Upper lobe of left lung (tissue), 6 donors: ENCODE measurements at regions not wholly inside any gene's neighbourhood (a gene's known extent, or its start where the extent isn't known, plus 50 kb on each side); places are given as distances from the start of the nearest gene placed in this dataset.

ENCODE experiments used
- ATAC-seq, 2 donors: fragments of 200-7000 bp; cut with Tn5 transposase; one replicate each; pipeline ENCODE4 v1.9.1; 2022; ENCODE audit warnings: mild to moderate bottlenecking in 2 of 2, moderate library complexity in 2 of 2; ENCODE audit not compliant: low FRiP score in 2 of 2
- DNase-seq, 2 donors: peaks; one replicate each; pipeline ENCODE4 v3.0.0-alpha.2; 2019 to 2020
- H3K27ac ChIP-seq, 4 donors: fragments of 200-600 bp; sonication (generic); one replicate each; pipeline ENCODE4 v1.5.1; 2016 to 2019
- H3K27me3 ChIP-seq, 4 donors: fragments of 200-600 bp; sonication (generic); one replicate each; pipeline ENCODE4 v1.5.1; 2017 to 2019
- H3K36me3 ChIP-seq, 4 donors: fragments of 200-600 bp; sonication (generic); one replicate each; pipeline ENCODE4 v1.5.1; 2016 to 2019
- H3K4me1 ChIP-seq, 4 donors: fragments of 200-600 bp; sonication (generic); one replicate each; pipeline ENCODE4 v1.5.1; 2018 to 2019
- H3K4me3 ChIP-seq, 4 donors: fragments of 200-600 bp; sonication (generic); one replicate each; pipeline ENCODE4 v1.5.1; 2017 to 2019; ENCODE audit warnings: mild to moderate bottlenecking in 2 of 4, moderate library complexity in 1 of 4
- H3K9me3 ChIP-seq, 4 donors: fragments of 200-600 bp; sonication (generic); one replicate each; pipeline ENCODE4 v1.5.1; 2018 to 2019
- CTCF ChIP-seq, 6 experiments: fragments of 450-650 bp in 4 of 6; fragments of 200-600 bp in 2 of 6; sonication (generic) in 2 of 6; IDR thresholded peaks; one replicate each; pipeline ENCODE4 v1.5.1; 2016 to 2019; ENCODE audit warnings: antibody characterized with exemption in 6 of 6
- EP300 ChIP-seq, 4 donors: sonication (generic); formaldehyde crosslinking; IDR thresholded peaks; one replicate each; pipeline ENCODE4 v1.5.1; 2017; ENCODE audit warnings: antibody characterized with exemption in 4 of 4, control low read depth in 2 of 4
- POLR2A ChIP-seq, 4 donors: fragments of 450-650 bp; IDR thresholded peaks; one replicate each; pipeline ENCODE4 v1.5.1; 2016 to 2017; ENCODE audit warnings: antibody characterized with exemption in 4 of 4, mild to moderate bottlenecking in 2 of 4
- POLR2AphosphoS5 ChIP-seq, 2 donors: sonication (generic); formaldehyde crosslinking; IDR thresholded peaks; one replicate each; pipeline ENCODE4 v1.5.1; 2017; ENCODE audit warnings: antibody characterized with exemption in 2 of 2
- WGBS, 2 donors: methylation state at CpG; one replicate each; pipeline ENCODE4 v1.1.5; 2017 to 2018; 5-methylcytosine and 5-hydroxymethylcytosine counted together
- donor health status: DM: no; HTN: no; CAD: no; lungs with moderate emphysema.
- donor health status: DM: no; HTN: yes; CAD: no; lungs with severe emphysema.

- no peaks in the 10 kb centered on the region for H3K9me3 ChIP-seq
- no peaks in the 10 kb centered on the region for H3K36me3 ChIP-seq
- H3K27me3 ChIP-seq: no peaks in the 10 kb centered on the region
- no peak overlapping the region for H3K27ac ChIP-seq
- ATAC-seq (no peak), DNase-seq (no peak)
- H3K4me3 ChIP-seq: no peak overlapping the region
- H3K4me1 ChIP-seq: no peaks in the 10 kb centered on the region
- TF ChIP-seq EP300 (IDR thresholded peaks at IDR 0.05) (no peak), CTCF (IDR thresholded peaks at IDR 0.05) (no peak), POLR2A (IDR thresholded peaks at IDR 0.05) (no peak), POLR2AphosphoS5 (IDR thresholded peaks at IDR 0.05) (no peak)
- 73 to 83% methylated on average over 4 of the region's 4 CpGs for WGBS, 2 donors
Observed at GRCh38 chr2:220167956-220168355, 540.5 kb downstream of the SLC4A3 start.

DNA sequence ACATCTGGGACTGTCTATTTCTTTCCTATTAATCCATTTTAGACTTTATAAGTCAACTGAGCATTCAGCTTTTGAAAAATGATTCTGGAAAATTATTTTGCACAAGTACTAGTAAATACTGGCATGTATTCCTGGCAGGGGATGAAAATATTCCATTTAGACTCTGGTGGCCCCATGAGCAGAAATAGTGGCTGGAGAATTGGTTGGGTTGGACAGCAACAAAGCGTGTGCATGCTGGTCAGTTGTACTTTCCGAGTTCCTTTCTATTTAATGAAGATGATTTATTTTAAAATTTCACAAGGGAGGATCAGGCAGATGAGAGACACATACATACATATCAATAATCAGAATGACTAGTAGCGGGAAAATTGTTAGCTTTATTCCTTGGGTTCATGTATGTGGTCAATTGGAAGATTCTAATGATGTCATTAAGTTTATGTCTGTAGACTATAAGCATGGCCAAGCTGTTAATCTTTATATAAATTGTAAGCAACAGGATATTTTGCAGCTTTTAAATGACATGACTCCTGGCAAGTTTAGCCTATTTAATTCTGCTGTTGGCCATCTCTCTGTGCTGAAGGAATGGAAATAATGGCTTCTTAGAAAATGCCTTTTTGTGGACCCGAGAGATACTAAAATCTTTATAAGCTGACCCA lies 541.6 kb downstream of the SLC4A3 start:
- Histone ChIP-seq H3K4me3 (no peak overlapping the region), H3K36me3 (no peaks in the 10 kb centered on the region), H3K4me1 (no peaks in the 10 kb centered on the region), H3K27me3 (no peaks in the 10 kb centered on the region), H3K27ac (no peak overlapping the region), H3K9me3 (no peaks in the 10 kb centered on the region)
- WGBS, 2 donors: 80 to 85% methylated on average over 4 of the region's 4 CpGs
- DNase-seq: no peak
- TF ChIP-seq POLR2AphosphoS5 (IDR thresholded peaks at IDR 0.05) (no peak), EP300 (IDR thresholded peaks at IDR 0.05) (no peak), POLR2A (IDR thresholded peaks at IDR 0.05) (no peak), CTCF (IDR thresholded peaks at IDR 0.05) (no peak)
- ATAC-seq: no peak

DNA sequence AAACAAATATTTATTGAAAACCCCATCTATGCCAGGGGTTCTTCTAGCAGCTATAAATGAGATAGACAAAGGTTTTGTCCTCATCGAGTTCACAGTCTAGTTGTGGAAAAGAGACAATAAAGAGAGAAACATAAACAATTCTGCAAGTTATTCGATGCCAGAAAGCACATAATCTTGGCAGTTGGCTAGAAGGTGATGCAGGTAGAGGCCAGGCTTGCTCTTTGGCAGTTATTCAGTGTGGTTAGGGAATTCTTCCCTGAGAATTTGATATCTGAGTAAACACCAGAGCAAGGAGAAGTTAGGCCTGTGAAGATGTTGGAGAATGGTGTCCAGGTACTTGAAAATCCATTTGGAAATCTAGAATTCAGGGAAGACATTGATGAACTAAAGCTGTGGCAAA lies 547.4 kb downstream of the SLC4A3 start:
- Histone ChIP-seq H3K4me3 (no peak overlapping the region), H3K4me1 (no peaks in the 10 kb centered on the region), H3K27ac (no peak overlapping the region), H3K36me3 (no peaks in the 10 kb centered on the region), H3K27me3 (no peaks in the 10 kb centered on the region), H3K9me3 (no peaks in the 10 kb centered on the region)
- WGBS, 2 donors: 66 to 83% methylated on average over 2 of the region's 2 CpGs
- TF ChIP-seq POLR2A (IDR thresholded peaks at IDR 0.05) (no peak), EP300 (IDR thresholded peaks at IDR 0.05) (no peak), CTCF (IDR thresholded peaks at IDR 0.05) (no peak), POLR2AphosphoS5 (IDR thresholded peaks at IDR 0.05) (no peak)
- ATAC-seq: no peak
- DNase-seq: no peak

DNA sequence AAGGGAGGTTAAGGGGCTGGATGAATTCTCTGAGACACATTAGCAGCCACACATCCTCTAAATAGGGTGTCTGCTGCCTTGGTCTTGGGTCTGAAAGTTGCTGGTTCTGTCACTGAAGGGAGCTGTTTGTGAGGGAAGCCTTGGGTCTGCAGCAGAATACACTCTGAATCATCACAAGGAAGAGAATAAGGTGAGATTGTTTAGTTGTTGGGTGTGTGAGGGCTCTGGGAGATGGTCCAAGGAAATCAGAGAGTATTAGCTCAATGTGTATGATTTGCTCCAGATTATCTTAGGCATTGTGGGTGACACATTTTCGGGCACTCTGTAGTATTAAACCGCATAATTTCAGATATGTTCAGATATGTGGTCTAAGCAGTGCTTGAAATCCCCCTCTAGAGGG lies 548.5 kb downstream of the SLC4A3 start:
- Histone ChIP-seq H3K4me3 (no peak overlapping the region), H3K27ac (no peak overlapping the region), H3K27me3 (no peaks in the 10 kb centered on the region), H3K9me3 (no peaks in the 10 kb centered on the region), H3K36me3 (no peaks in the 10 kb centered on the region), H3K4me1 (no peaks in the 10 kb centered on the region)
- TF ChIP-seq POLR2AphosphoS5 (IDR thresholded peaks at IDR 0.05): no peak
- TF ChIP-seq EP300 (IDR thresholded peaks at IDR 0.05): no peak
- no peak for TF ChIP-seq CTCF (IDR thresholded peaks at IDR 0.05)
- TF ChIP-seq POLR2A (IDR thresholded peaks at IDR 0.05): no peak
- DNase-seq (no peak), ATAC-seq (no peak)
- 83 to 91% methylated on average over 2 of the region's 2 CpGs for WGBS, 2 donors

- Histone ChIP-seq H3K4me1 (no peaks in the 10 kb centered on the region), H3K27me3 (no peaks in the 10 kb centered on the region), H3K9me3 (no peaks in the 10 kb centered on the region), H3K36me3 (no peaks in the 10 kb centered on the region), H3K27ac (no peak overlapping the region), H3K4me3 (no peak overlapping the region)
- TF ChIP-seq CTCF (IDR thresholded peaks at IDR 0.05): no peak
- TF ChIP-seq POLR2AphosphoS5 (IDR thresholded peaks at IDR 0.05): no peak
- no peak for TF ChIP-seq EP300 (IDR thresholded peaks at IDR 0.05)
- TF ChIP-seq POLR2A (IDR thresholded peaks at IDR 0.05): no peak
- ATAC-seq (no peak), DNase-seq (no peak)
- 81 to 83% methylated on average over 6 of the region's 6 CpGs for WGBS, 2 donors
Observed at GRCh38 chr2:220178991-220179695, 551.7 kb downstream of the SLC4A3 start.
